ENCODE measurements at regions not wholly inside any gene's neighbourhood (a gene's known extent, or its start where the extent isn't known, plus 50 kb on each side); places are given as distances from the start of the nearest gene placed in this dataset.
"Not testable (repeated sequence)": the region's sequence is repeated elsewhere in the genome, so short reads cannot be mapped to it uniquely, and the experiment has no call there.

- Histone ChIP-seq H3K9ac (ENCODE audit: low read depth in 1 of 3, low read length in 3 of 3) (no peak overlapping the region), H3K27ac (ENCODE audit: low read depth, low read length) (no peak overlapping the region), H3K27me3 (ENCODE audit: control insufficient read depth in 3 of 3, insufficient read depth in 3 of 3, low read length in 3 of 3) (no peaks in the 10 kb centered on the region), H3K4me1 (ENCODE audit: control insufficient read depth in 3 of 3, insufficient read depth in 3 of 3, low read length in 3 of 3) (no peaks in the 10 kb centered on the region), H3K4me3 (ENCODE audit: low read length in 3 of 3) (no peak overlapping the region), H3K36me3 (ENCODE audit: control insufficient read depth in 3 of 3, insufficient read depth in 3 of 3, low read length in 3 of 3) (no peaks in the 10 kb centered on the region), H3K9me3 (ENCODE audit: control insufficient read depth in 3 of 3, low read length in 3 of 3) (no peaks in the 10 kb centered on the region)
These were observed 90.5 kb upstream of the YWHAQ start for GRCh38 chr2:9721344-9721743.

- Histone ChIP-seq H3K36me3 (ENCODE audit: control insufficient read depth in 3 of 3, insufficient read depth in 3 of 3, low read length in 3 of 3) (no peaks in the 10 kb centered on the region), H3K4me1 (ENCODE audit: control insufficient read depth in 3 of 3, insufficient read depth in 3 of 3, low read length in 3 of 3) (no peaks in the 10 kb centered on the region), H3K27ac (ENCODE audit: low read depth, low read length) (no peak overlapping the region), H3K9me3 (ENCODE audit: control insufficient read depth in 3 of 3, low read length in 3 of 3) (no peaks in the 10 kb centered on the region), H3K9ac (ENCODE audit: low read depth in 1 of 3, low read length in 3 of 3) (no peak overlapping the region), H3K4me3 (ENCODE audit: low read length in 3 of 3) (no peak overlapping the region), H3K27me3 (ENCODE audit: control insufficient read depth in 3 of 3, insufficient read depth in 3 of 3, low read length in 3 of 3) (no peaks in the 10 kb centered on the region)
These were observed 91.7 kb upstream of the YWHAQ start for GRCh38 chr2:9722451-9722850.

GRCh38 chr2:9724565-9724964, 93.8 kb upstream of the YWHAQ start:
- Histone ChIP-seq H3K4me3 (ENCODE audit: low read length in 3 of 3) (no peak overlapping the region), H3K9me3 (ENCODE audit: control insufficient read depth in 3 of 3, low read length in 3 of 3) (no peaks in the 10 kb centered on the region), H3K4me1 (ENCODE audit: control insufficient read depth in 3 of 3, insufficient read depth in 3 of 3, low read length in 3 of 3) (no peaks in the 10 kb centered on the region), H3K27me3 (ENCODE audit: control insufficient read depth in 3 of 3, insufficient read depth in 3 of 3, low read length in 3 of 3) (no peaks in the 10 kb centered on the region), H3K9ac (ENCODE audit: low read depth in 1 of 3, low read length in 3 of 3) (no peak overlapping the region), H3K36me3 (ENCODE audit: control insufficient read depth in 3 of 3, insufficient read depth in 3 of 3, low read length in 3 of 3) (no peaks in the 10 kb centered on the region), H3K27ac (ENCODE audit: low read depth, low read length) (no peak overlapping the region)

GRCh38 chr2:9725106-9725505, 94.3 kb upstream of the YWHAQ start:
- no peaks in the 10 kb centered on the region for H3K9me3 ChIP-seq (ENCODE audit: control insufficient read depth in 3 of 3, low read length in 3 of 3)
- H3K9ac ChIP-seq (ENCODE audit: low read depth in 1 of 3, low read length in 3 of 3), result no peak overlapping the region
- H3K4me1 ChIP-seq (ENCODE audit: control insufficient read depth in 3 of 3, insufficient read depth in 3 of 3, low read length in 3 of 3), result no peaks in the 10 kb centered on the region
- no peak overlapping the region for H3K27ac ChIP-seq (ENCODE audit: low read depth, low read length)
- no peak overlapping the region for H3K4me3 ChIP-seq (ENCODE audit: low read length in 3 of 3)
- H3K36me3 ChIP-seq (ENCODE audit: control insufficient read depth in 3 of 3, insufficient read depth in 3 of 3, low read length in 3 of 3), result no peaks in the 10 kb centered on the region
- H3K27me3 ChIP-seq (ENCODE audit: control insufficient read depth in 3 of 3, insufficient read depth in 3 of 3, low read length in 3 of 3), result no peaks in the 10 kb centered on the region

GRCh38 chr2:9726016-9726415, 95.2 kb upstream of the YWHAQ start:
- H3K27ac ChIP-seq (ENCODE audit: low read depth, low read length); H3K27me3 ChIP-seq (ENCODE audit: control insufficient read depth in 3 of 3, insufficient read depth in 3 of 3, low read length in 3 of 3); H3K36me3 ChIP-seq (ENCODE audit: control insufficient read depth in 3 of 3, insufficient read depth in 3 of 3, low read length in 3 of 3); H3K9me3 ChIP-seq (ENCODE audit: control insufficient read depth in 3 of 3, low read length in 3 of 3); H3K4me1 ChIP-seq (ENCODE audit: control insufficient read depth in 3 of 3, insufficient read depth in 3 of 3, low read length in 3 of 3); H3K9ac ChIP-seq (ENCODE audit: low read depth in 1 of 3, low read length in 3 of 3); H3K4me3 ChIP-seq (ENCODE audit: low read length in 3 of 3): not testable (repeated sequence)

- H3K36me3 ChIP-seq (ENCODE audit: control insufficient read depth in 3 of 3, insufficient read depth in 3 of 3, low read length in 3 of 3); H3K9me3 ChIP-seq (ENCODE audit: control insufficient read depth in 3 of 3, low read length in 3 of 3); H3K4me1 ChIP-seq (ENCODE audit: control insufficient read depth in 3 of 3, insufficient read depth in 3 of 3, low read length in 3 of 3); H3K4me3 ChIP-seq (ENCODE audit: low read length in 3 of 3); H3K27me3 ChIP-seq (ENCODE audit: control insufficient read depth in 3 of 3, insufficient read depth in 3 of 3, low read length in 3 of 3); H3K27ac ChIP-seq (ENCODE audit: low read depth, low read length); H3K9ac ChIP-seq (ENCODE audit: low read depth in 1 of 3, low read length in 3 of 3): not testable (repeated sequence)
These were observed 99.7 kb upstream of the YWHAQ start for GRCh38 chr2:9730523-9730922.

- Histone ChIP-seq H3K36me3 (ENCODE audit: control insufficient read depth in 3 of 3, insufficient read depth in 3 of 3, low read length in 3 of 3) (no peaks in the 10 kb centered on the region), H3K4me1 (ENCODE audit: control insufficient read depth in 3 of 3, insufficient read depth in 3 of 3, low read length in 3 of 3) (peaks cover 0 to 2% (median 0%) of the 10 kb centered on the region in 3 donors), H3K9ac (ENCODE audit: low read depth in 1 of 3, low read length in 3 of 3) (no peak overlapping the region), H3K4me3 (ENCODE audit: low read length in 3 of 3) (no peak overlapping the region), H3K27ac (ENCODE audit: low read depth, low read length) (no peak overlapping the region), H3K9me3 (ENCODE audit: control insufficient read depth in 3 of 3, low read length in 3 of 3) (peaks cover 0 to 5% (median 2%) of the 10 kb centered on the region in 3 donors), H3K27me3 (ENCODE audit: control insufficient read depth in 3 of 3, insufficient read depth in 3 of 3, low read length in 3 of 3) (no peaks in the 10 kb centered on the region)
These were observed 102.0 kb upstream of the YWHAQ start for GRCh38 chr2:9732824-9733223.

- H3K4me1 ChIP-seq (ENCODE audit: control insufficient read depth in 3 of 3, insufficient read depth in 3 of 3, low read length in 3 of 3), result peaks cover 12 to 16% (median 14%) of the 10 kb centered on the region in 3 donors
- peaks cover 0 to 5% (median 2%) of the 10 kb centered on the region in 3 donors for H3K9me3 ChIP-seq (ENCODE audit: control insufficient read depth in 3 of 3, low read length in 3 of 3)
- no peaks in the 10 kb centered on the region for H3K27me3 ChIP-seq (ENCODE audit: control insufficient read depth in 3 of 3, insufficient read depth in 3 of 3, low read length in 3 of 3)
- no peak overlapping the region for H3K9ac ChIP-seq (ENCODE audit: low read depth in 1 of 3, low read length in 3 of 3)
- H3K27ac ChIP-seq (ENCODE audit: low read depth, low read length), result no peak overlapping the region
- H3K36me3 ChIP-seq (ENCODE audit: control insufficient read depth in 3 of 3, insufficient read depth in 3 of 3, low read length in 3 of 3), result no peaks in the 10 kb centered on the region
- H3K4me3 ChIP-seq (ENCODE audit: low read length in 3 of 3), result no peak overlapping the region
These were observed 103.5 kb upstream of the YWHAQ start for GRCh38 chr2:9734308-9734707.

- no peak overlapping the region for H3K9ac ChIP-seq (ENCODE audit: low read depth in 1 of 3, low read length in 3 of 3)
- no peaks in the 10 kb centered on the region for H3K27me3 ChIP-seq (ENCODE audit: control insufficient read depth in 3 of 3, insufficient read depth in 3 of 3, low read length in 3 of 3)
- no peak overlapping the region for H3K4me3 ChIP-seq (ENCODE audit: low read length in 3 of 3)
- peaks cover 13 to 23% (median 20%) of the 10 kb centered on the region in 3 donors for H3K4me1 ChIP-seq (ENCODE audit: control insufficient read depth in 3 of 3, insufficient read depth in 3 of 3, low read length in 3 of 3)
- no peaks in the 10 kb centered on the region for H3K36me3 ChIP-seq (ENCODE audit: control insufficient read depth in 3 of 3, insufficient read depth in 3 of 3, low read length in 3 of 3)
- no peak overlapping the region for H3K27ac ChIP-seq (ENCODE audit: low read depth, low read length)
- peaks cover 0 to 5% (median 2%) of the 10 kb centered on the region in 3 donors for H3K9me3 ChIP-seq (ENCODE audit: control insufficient read depth in 3 of 3, low read length in 3 of 3)
These were observed 104.5 kb upstream of the YWHAQ start for GRCh38 chr2:9735335-9735734.

GRCh38 chr2:9736021-9736420, 105.2 kb upstream of the YWHAQ start:
- Histone ChIP-seq H3K4me3 (ENCODE audit: low read length in 3 of 3) (no peak overlapping the region), H3K27ac (ENCODE audit: low read depth, low read length) (no peak overlapping the region), H3K27me3 (ENCODE audit: control insufficient read depth in 3 of 3, insufficient read depth in 3 of 3, low read length in 3 of 3) (no peaks in the 10 kb centered on the region), H3K9ac (ENCODE audit: low read depth in 1 of 3, low read length in 3 of 3) (no peak overlapping the region), H3K4me1 (ENCODE audit: control insufficient read depth in 3 of 3, insufficient read depth in 3 of 3, low read length in 3 of 3) (peaks cover 19 to 28% (median 27%) of the 10 kb centered on the region in 3 donors), H3K9me3 (ENCODE audit: control insufficient read depth in 3 of 3, low read length in 3 of 3) (peaks cover 0 to 5% (median 2%) of the 10 kb centered on the region in 3 donors), H3K36me3 (ENCODE audit: control insufficient read depth in 3 of 3, insufficient read depth in 3 of 3, low read length in 3 of 3) (no peaks in the 10 kb centered on the region)

All from skeletal muscle tissue (tissue), 3 donors.